OCI-LY3 (cell line): ENCODE measurements at regions not wholly inside any gene's neighbourhood (a gene's known extent, or its start where the extent isn't known, plus 50 kb on each side); places are given as distances from the start of the nearest gene placed in this dataset.

Experiments used
- H2AFZ ChIP-seq: fragments of 200-600, 300-600 bp; shearing (Covaris generic); 2 replicates; pipeline ENCODE4 v1.6.0; 2014; ENCODE audit warnings: antibody characterized with exemption, low read depth, low read length
- H3K27ac ChIP-seq: fragments of 200-600, 300-600 bp; sonication (generic); 2 replicates; pipeline ENCODE4 v1.5.1; 2014; ENCODE audit warnings: mild to moderate bottlenecking, low read length, moderate library complexity, mixed read lengths
- H3K27me3 ChIP-seq: fragments of 200-600, 300-600 bp; sonication (generic); 2 replicates; pipeline ENCODE4 v1.6.1; 2014; ENCODE audit warnings: low read depth, low read length, mixed read lengths
- H3K36me3 ChIP-seq: fragments of 200-600, 300-600 bp; sonication (generic); replicated peaks from 2 replicates; pipeline ENCODE3; 2014; ENCODE audit warnings: low read depth, low read length, mixed read lengths
- H3K4me1 ChIP-seq: fragments of 300-600, 200-600 bp; sonication (generic); 2 replicates; pipeline ENCODE4 v1.6.1; 2014; ENCODE audit warnings: low read length, mixed read lengths
- H3K4me2 ChIP-seq: fragments of 200-600, 300-600 bp; sonication (generic); 2 replicates; pipeline ENCODE4 v1.6.1; 2014; ENCODE audit warnings: low read length, mixed read lengths
- H3K4me3 ChIP-seq: fragments of 300-600, 200-600 bp; sonication (generic); 2 replicates; pipeline ENCODE4 v1.5.1; 2014; ENCODE audit warnings: antibody characterized with exemption, mild to moderate bottlenecking, low read length, moderate library complexity
- H3K79me2 ChIP-seq: fragments of 300-600, 200-600 bp; shearing (Covaris generic); 2 replicates; pipeline ENCODE4 v1.6.1; 2014; ENCODE audit warnings: mild to moderate bottlenecking, low read length, mixed read lengths
- H3K9ac ChIP-seq: fragments of 300-600, 200-600 bp; shearing (Covaris generic); 2 replicates; pipeline ENCODE4 v1.6.0; 2014; ENCODE audit warnings: mild to moderate bottlenecking, low read length, moderate library complexity
- H3K9me3 ChIP-seq: fragments of 200-600, 300-600 bp; shearing (Covaris generic); 2 replicates; pipeline ENCODE4 v1.6.1; 2014; ENCODE audit warnings: low read length, mixed read lengths; ENCODE audit not compliant: insufficient read depth
- H4K20me1 ChIP-seq: fragments of 200-600, 300-600 bp; sonication (generic); 2 replicates; pipeline ENCODE4 v1.6.1; 2016; ENCODE audit warnings: low read length, mixed read lengths; ENCODE audit not compliant: insufficient read depth
- CTCF ChIP-seq: fragments of 200-600, 300-600 bp; sonication (generic); IDR thresholded peaks from 2 replicates; pipeline ENCODE4 v1.5.1; 2014; ENCODE audit warnings: antibody characterized with exemption, low read length, low read depth
- EZH2phosphoT487 ChIP-seq: fragments of 200-600 bp; shearing (Covaris generic); IDR thresholded peaks from 2 replicates; pipeline ENCODE4 v1.6.1; 2018; ENCODE audit warnings: antibody characterized with exemption, mixed run types, low read depth

DNA sequence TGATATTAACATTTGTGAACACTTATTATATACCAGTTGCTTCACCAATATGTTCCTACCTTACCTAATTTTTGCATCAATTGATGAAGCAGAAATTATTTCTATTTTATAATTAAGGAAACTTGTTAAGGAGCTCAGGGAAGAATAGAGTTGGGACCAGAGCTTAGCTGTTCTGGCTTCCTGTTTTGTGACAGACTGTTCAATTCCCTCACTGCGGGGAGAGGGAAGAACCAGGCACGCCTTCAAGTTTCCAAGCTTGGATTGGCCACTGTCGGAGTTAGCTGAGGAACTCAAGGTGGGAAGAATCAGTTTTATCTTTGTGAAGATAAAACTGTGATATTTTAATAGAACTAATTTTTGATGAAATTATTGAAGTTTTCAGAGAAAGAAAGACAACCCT lies 142.3 kb upstream of the LMO4 start:
- no peaks in the 10 kb centered on the region for H4K20me1 ChIP-seq
- H2AFZ ChIP-seq, result no peak overlapping the region
- H3K9ac ChIP-seq, result no peak overlapping the region
- no peaks in the 10 kb centered on the region for H3K36me3 ChIP-seq
- no peak overlapping the region for H3K4me3 ChIP-seq
- H3K27me3 ChIP-seq, result no peaks in the 10 kb centered on the region
- no peaks in the 10 kb centered on the region for H3K4me1 ChIP-seq
- H3K27ac ChIP-seq, result no peak overlapping the region
- H3K79me2 ChIP-seq, result no peaks in the 10 kb centered on the region
- TF ChIP-seq EZH2phosphoT487, result no peak
- no peak for TF ChIP-seq CTCF
- H3K9me3 ChIP-seq, result no peaks in the 10 kb centered on the region
- H3K4me2 ChIP-seq, result no peak overlapping the region

GRCh38 chr1:87188640-87189039 lies 140.0 kb upstream of the LMO4 start:
- H3K36me3 ChIP-seq, result no peaks in the 10 kb centered on the region
- no peaks in the 10 kb centered on the region for H3K27me3 ChIP-seq
- H2AFZ ChIP-seq, result no peak overlapping the region
- no peaks in the 10 kb centered on the region for H3K4me1 ChIP-seq
- H3K9me3 ChIP-seq, result no peaks in the 10 kb centered on the region
- no peak for TF ChIP-seq CTCF
- no peak for TF ChIP-seq EZH2phosphoT487
- no peaks in the 10 kb centered on the region for H4K20me1 ChIP-seq
- no peak overlapping the region for H3K27ac ChIP-seq
- H3K4me2 ChIP-seq, result no peak overlapping the region
- H3K79me2 ChIP-seq, result no peaks in the 10 kb centered on the region
- no peak overlapping the region for H3K4me3 ChIP-seq
- H3K9ac ChIP-seq, result no peak overlapping the region

DNA sequence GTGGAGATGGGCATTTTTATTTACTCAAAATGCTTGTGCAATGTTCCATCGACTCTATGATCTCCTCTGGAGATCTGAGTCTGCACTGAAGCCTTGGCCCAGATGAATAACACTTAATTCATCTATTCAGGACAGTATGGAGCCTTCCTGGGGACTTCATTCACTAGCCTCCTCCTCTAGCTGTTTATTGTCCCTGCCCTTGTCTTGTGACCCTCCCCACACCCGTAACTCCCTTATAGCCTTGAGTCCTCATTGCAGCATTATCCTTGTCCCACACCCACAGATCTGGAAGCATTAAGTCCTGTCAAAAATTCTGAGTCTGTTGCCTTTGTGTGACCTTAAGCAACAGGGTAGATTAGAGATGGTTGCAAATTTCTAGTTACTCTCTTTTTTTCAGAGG lies 138.3 kb upstream of the LMO4 start:
- Histone ChIP-seq H3K9ac (no peak overlapping the region), H3K36me3 (peaks cover 4% of the 10 kb centered on the region), H2AFZ (no peak overlapping the region), H3K9me3 (no peaks in the 10 kb centered on the region), H3K79me2 (no peaks in the 10 kb centered on the region), H3K27ac (no peak overlapping the region), H4K20me1 (no peaks in the 10 kb centered on the region), H3K4me3 (no peak overlapping the region), H3K4me1 (no peaks in the 10 kb centered on the region), H3K27me3 (no peaks in the 10 kb centered on the region), H3K4me2 (no peak overlapping the region)
- TF ChIP-seq EZH2phosphoT487 (no peak), CTCF (no peak)

DNA sequence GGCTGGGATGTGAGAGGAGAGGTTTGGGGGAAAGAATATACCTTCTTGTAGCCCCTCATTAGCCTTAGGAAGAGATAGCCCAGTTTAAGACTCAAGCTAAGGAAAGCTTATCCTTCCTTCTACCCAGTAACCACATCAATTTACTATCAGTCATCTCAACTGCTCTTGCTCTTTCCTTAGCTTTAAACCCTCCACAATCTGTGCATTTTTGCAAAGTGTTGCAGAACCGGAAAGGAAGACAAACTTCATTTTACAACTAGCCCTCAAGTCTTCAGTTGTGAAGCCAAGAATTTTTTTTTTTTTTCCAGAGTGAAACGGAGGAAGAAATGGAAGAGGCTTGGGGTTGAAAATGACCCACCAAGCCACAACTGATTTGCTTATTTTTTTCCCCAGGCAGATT lies 137.0 kb upstream of the LMO4 start:
- TF ChIP-seq CTCF (no peak), EZH2phosphoT487 (no peak)
- no peak overlapping the region for H2AFZ ChIP-seq
- no peak overlapping the region for H3K9ac ChIP-seq
- H3K79me2 ChIP-seq, result no peaks in the 10 kb centered on the region
- H4K20me1 ChIP-seq, result no peaks in the 10 kb centered on the region
- H3K4me2 ChIP-seq, result no peak overlapping the region
- H3K9me3 ChIP-seq, result no peaks in the 10 kb centered on the region
- no peaks in the 10 kb centered on the region for H3K27me3 ChIP-seq
- no peak overlapping the region for H3K4me3 ChIP-seq
- H3K36me3 ChIP-seq, result peaks cover 4% of the 10 kb centered on the region
- no peak overlapping the region for H3K27ac ChIP-seq
- H3K4me1 ChIP-seq, result no peaks in the 10 kb centered on the region
